ENCODE measurements at regions not wholly inside any gene's neighbourhood (a gene's known extent, or its start where the extent isn't known, plus 50 kb on each side); places are given as distances from the start of the nearest gene placed in this dataset.

GRCh38 chr14:61106271-61106958 is 125.4 kb downstream of the SLC38A6 start:
- DNase-seq, result no peak

- DNase-seq, result no peak
Measured at GRCh38 chr14:61104358-61104757, 123.3 kb downstream of the SLC38A6 start.

- DNase-seq, result no peak
Measured at GRCh38 chr14:61103541-61104339, 122.7 kb downstream of the SLC38A6 start.

GRCh38 chr14:61102549-61103466 is 121.8 kb downstream of the SLC38A6 start:
- DNase-seq, result no peak

All from NCI-H187 treated with DMSO at 0.1 percent for 48 hours (cell line).